OCI-LY7 (cell line): ENCODE measurements at regions not wholly inside any gene's neighbourhood (a gene's known extent, or its start where the extent isn't known, plus 50 kb on each side); places are given as distances from the start of the nearest gene placed in this dataset.

Experiments
- BruUV-seq: library from RNA; stranded (reverse); fragments of 400-500 nt; replicated peaks from 2 replicates; lab custom pipeline; 2021; lab: Mats Ljungman, UMichigan
- CTCF ChIA-PET: fragments of 300-600 bp; sonication (Branson Sonifier 250); formaldehyde crosslinking; loops from one replicate; lab custom pipeline; 2022; ENCODE audit warnings: antibody characterized with exemption; ENCODE audit not compliant: unreplicated experiment; lab: Charles Lee
- POLR2A ChIA-PET: fragments of 300-600 bp; sonication (Branson Sonifier 250); formaldehyde crosslinking; loops from one replicate; lab custom pipeline; 2022; ENCODE audit warnings: antibody characterized with exemption; lab: Charles Lee
- DNase-seq: peaks from one replicate; pipeline ENCODE4 v3.0.0-alpha.2; 2015; ENCODE audit warnings: low spot score
- H2AFZ ChIP-seq: fragments of 200-600 bp; sonication (generic), shearing (Covaris generic); 2 replicates; pipeline ENCODE4 v1.6.1; 2014; ENCODE audit warnings: mild to moderate bottlenecking, antibody characterized with exemption, low read length, moderate library complexity
- H3K27ac ChIP-seq: fragments of 200-600 bp; sonication (generic); 2 replicates; pipeline ENCODE4 v1.5.1; 2014; ENCODE audit warnings: mixed run types, low read depth, mild to moderate bottlenecking, moderate library complexity, low read length, inconsistent platforms; ENCODE audit not compliant: poor library complexity, severe bottlenecking
- H3K36me3 ChIP-seq: fragments of 200-600 bp; sonication (generic); 2 replicates; pipeline ENCODE4 v1.6.1; 2014; ENCODE audit warnings: mild to moderate bottlenecking, antibody characterized with exemption, low read length, moderate library complexity, mixed read lengths; ENCODE audit not compliant: insufficient read depth
- H3K4me1 ChIP-seq: fragments of 200-600 bp; sonication (generic); 2 replicates; pipeline ENCODE4 v1.5.1; 2014; ENCODE audit warnings: mild to moderate bottlenecking, low read length; ENCODE audit not compliant: insufficient read depth, poor library complexity, severe bottlenecking
- H3K4me2 ChIP-seq: fragments of 200-600 bp; sonication (generic); 2 replicates; pipeline ENCODE4 v1.6.1; 2014; ENCODE audit warnings: mild to moderate bottlenecking, low read length
- H3K4me3 ChIP-seq: fragments of 200-600 bp; sonication (generic); 2 replicates; pipeline ENCODE4 v1.5.1; 2014; ENCODE audit warnings: mild to moderate bottlenecking, low read depth, low read length; ENCODE audit not compliant: poor library complexity, severe bottlenecking
- H3K79me2 ChIP-seq: fragments of 200-600 bp; sonication (generic); 2 replicates; pipeline ENCODE4 v1.6.1; 2016; ENCODE audit warnings: low read depth, mild to moderate bottlenecking, low read length, moderate library complexity, mixed read lengths; ENCODE audit not compliant: insufficient read depth
- H3K9me2 ChIP-seq: fragments of 200-600 bp; sonication (generic); 2 replicates; pipeline ENCODE4 v1.6.1; 2016; ENCODE audit warnings: mild to moderate bottlenecking, low read length, mixed read lengths; ENCODE audit not compliant: insufficient read depth
- H3K9me3 ChIP-seq: fragments of 200-600 bp; sonication (generic); 2 replicates; pipeline ENCODE4 v1.6.1; 2014; ENCODE audit warnings: mild to moderate bottlenecking, mixed run types, low read length, mixed read lengths
- H4K20me1 ChIP-seq: fragments of 200-600 bp; sonication (generic); 2 replicates; pipeline ENCODE4 v1.6.1; 2014; ENCODE audit warnings: mild to moderate bottlenecking, antibody characterized with exemption, low read length, moderate library complexity, mixed read lengths; ENCODE audit not compliant: insufficient read depth
- CTCF ChIP-seq: fragments of 200-600 bp; sonication (generic); conservative IDR thresholded peaks from 2 replicates; pipeline ENCODE4 v1.5.1; 2014; ENCODE audit warnings: mild to moderate bottlenecking, antibody characterized with exemption, low read length, moderate library complexity, mixed read lengths
- EZH2phosphoT487 ChIP-seq: fragments of 200-600 bp; sonication (generic); IDR thresholded peaks from 2 replicates; pipeline ENCODE4 v1.6.1; 2018; ENCODE audit warnings: low read depth, borderline replicate concordance, mild to moderate bottlenecking, mixed run types, antibody characterized with exemption, low read length, moderate library complexity, mixed read lengths
- intact Hi-C: fragments of 100-400 bp; cut with micrococcal nuclease; formaldehyde crosslinking; loops from one replicate; pipeline ENCODE4 v1.10.0; 2022; ENCODE audit not compliant: unreplicated experiment

GRCh38 chr13:64740493-64740892, 2489.6 kb downstream of the PCDH9 start:
- ChIA-PET POLR2A (interaction anchor here (1.3 kb wide), 1 partner anchor 9 kb away, joined by 3 read pairs; no protein-coding TSS in a partner anchor), CTCF (no interaction called here)

DNA sequence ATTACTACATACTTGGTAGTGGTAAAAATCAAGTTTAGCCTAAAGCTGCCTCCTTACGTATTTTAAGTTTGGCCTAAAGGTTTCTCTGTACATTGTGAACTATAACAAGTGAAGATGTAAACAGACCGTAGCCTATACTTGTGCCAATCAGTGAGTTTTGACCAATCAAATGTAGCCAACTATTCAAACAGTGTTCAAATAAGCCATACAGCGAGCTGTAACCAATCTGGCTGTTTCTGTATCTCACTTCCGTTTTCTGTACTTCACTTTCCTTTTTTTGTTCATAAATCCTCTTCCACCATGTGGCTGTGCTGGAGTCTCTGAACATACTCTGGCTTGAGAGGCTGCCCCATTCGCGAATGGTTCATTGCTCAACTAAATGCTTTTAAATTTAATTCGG, 2504.6 kb downstream of the PCDH9 start:
- POLR2A ChIA-PET = no interaction called here

More at GRCh38 chr13:64740493-64740892, 2489.6 kb downstream of the PCDH9 start:
- H4K20me1 ChIP-seq = no peaks in the 10 kb centered on the region
- no TSS peak for BruUV-seq
- H3K9me2 ChIP-seq = no peaks in the 10 kb centered on the region
- H2AFZ ChIP-seq = no peak overlapping the region
- no peak overlapping the region for H3K4me2 ChIP-seq
- DNase-seq = no peak
- no peaks in the 10 kb centered on the region for H3K9me3 ChIP-seq
- no peaks in the 10 kb centered on the region for H3K4me1 ChIP-seq
- no peak overlapping the region for H3K27ac ChIP-seq
- intact Hi-C loops = no loop called here
- no peaks in the 10 kb centered on the region for H3K36me3 ChIP-seq
- no peak overlapping the region for H3K4me3 ChIP-seq
- no peaks in the 10 kb centered on the region for H3K79me2 ChIP-seq
- TF ChIP-seq CTCF = no peak
- no peak for TF ChIP-seq EZH2phosphoT487

More for the DNA sequence above, 2504.6 kb downstream of the PCDH9 start:
- Histone ChIP-seq H3K4me3 (no peak overlapping the region), H3K4me1 (no peaks in the 10 kb centered on the region), H3K79me2 (no peaks in the 10 kb centered on the region), H3K9me3 (no peaks in the 10 kb centered on the region), H3K27ac (no peak overlapping the region), H3K36me3 (no peaks in the 10 kb centered on the region), H3K4me2 (no peak overlapping the region), H4K20me1 (no peaks in the 10 kb centered on the region), H3K9me2 (no peaks in the 10 kb centered on the region), H2AFZ (no peak overlapping the region)
- BruUV-seq = no TSS peak
- intact Hi-C loops = no loop called here
- no peak for DNase-seq
- TF ChIP-seq EZH2phosphoT487 (no peak), CTCF (no peak)
- CTCF ChIA-PET = no interaction called here
